Adipocyte (in vitro differentiated cells): ENCODE measurements at regions not wholly inside any gene's neighbourhood (a gene's known extent, or its start where the extent isn't known, plus 50 kb on each side); places are given as distances from the start of the nearest gene placed in this dataset.

Source experiments
- DNase-seq: peaks from one replicate; pipeline ENCODE4 v3.0.0-alpha.2; 2015; ENCODE audit warnings: low read depth
- H3K27me3 ChIP-seq: replicated peaks from 2 replicates; pipeline ENCODE4 v1.7.0; 2013; ENCODE audit warnings: mild to moderate bottlenecking, low read length, moderate library complexity; ENCODE audit not compliant: control insufficient read depth, insufficient read depth
- H3K36me3 ChIP-seq: 2 replicates; pipeline ENCODE4 v1.7.0; 2013; ENCODE audit warnings: low read length, mild to moderate bottlenecking, moderate library complexity; ENCODE audit not compliant: control insufficient read depth, insufficient read depth, severe bottlenecking
- H3K4me1 ChIP-seq: 2 replicates; pipeline ENCODE4 v1.7.0; 2013; ENCODE audit warnings: mild to moderate bottlenecking, low read length, moderate library complexity; ENCODE audit not compliant: control insufficient read depth, insufficient read depth
- H3K4me3 ChIP-seq: 2 replicates; pipeline ENCODE4 v1.7.0; 2013; ENCODE audit warnings: mild to moderate bottlenecking, low read length, moderate library complexity
- H3K9ac ChIP-seq: 2 replicates; pipeline ENCODE4 v1.7.0; 2013; ENCODE audit warnings: mild to moderate bottlenecking, low read length, moderate library complexity
- H3K9me3 ChIP-seq: 2 replicates; pipeline ENCODE4 v1.7.0; 2013; ENCODE audit warnings: mild to moderate bottlenecking, low read length, moderate library complexity; ENCODE audit not compliant: control insufficient read depth

- Histone ChIP-seq H3K36me3 (no peaks in the 10 kb centered on the region), H3K9ac (no peak overlapping the region), H3K27me3 (no peaks in the 10 kb centered on the region), H3K9me3 (no peaks in the 10 kb centered on the region), H3K4me1 (peaks cover 7% of the 10 kb centered on the region), H3K4me3 (no peak overlapping the region)
- no peak for DNase-seq
Observed at GRCh38 chr4:154086247-154086646, 297.4 kb upstream of the SFRP2 start.

GRCh38 chr4:154084864-154085263, 296.0 kb upstream of the SFRP2 start:
- Histone ChIP-seq H3K4me3 (no peak overlapping the region), H3K36me3 (no peaks in the 10 kb centered on the region), H3K9me3 (no peaks in the 10 kb centered on the region), H3K9ac (no peak overlapping the region), H3K4me1 (peaks cover 7% of the 10 kb centered on the region), H3K27me3 (no peaks in the 10 kb centered on the region)
- no peak for DNase-seq

- no peaks in the 10 kb centered on the region for H3K27me3 ChIP-seq
- peaks cover 9% of the 10 kb centered on the region for H3K4me1 ChIP-seq
- no peak overlapping the region for H3K4me3 ChIP-seq
- H3K9me3 ChIP-seq = no peaks in the 10 kb centered on the region
- H3K36me3 ChIP-seq = no peaks in the 10 kb centered on the region
- H3K9ac ChIP-seq = no peak overlapping the region
- DNase-seq = no peak
Observed at GRCh38 chr4:154082760-154083535, 294.1 kb upstream of the SFRP2 start.

GRCh38 chr4:154081391-154081790, 292.5 kb upstream of the SFRP2 start:
- Histone ChIP-seq H3K9me3 (no peaks in the 10 kb centered on the region), H3K36me3 (no peaks in the 10 kb centered on the region), H3K9ac (no peak overlapping the region), H3K4me3 (no peak overlapping the region), H3K27me3 (no peaks in the 10 kb centered on the region), H3K4me1 (peaks cover 9% of the 10 kb centered on the region)
- no peak for DNase-seq

- peaks cover 8% of the 10 kb centered on the region for H3K4me1 ChIP-seq
- no peaks in the 10 kb centered on the region for H3K27me3 ChIP-seq
- no peak overlapping the region for H3K9ac ChIP-seq
- H3K36me3 ChIP-seq = no peaks in the 10 kb centered on the region
- no peak overlapping the region for H3K4me3 ChIP-seq
- no peak for DNase-seq
- H3K9me3 ChIP-seq = no peaks in the 10 kb centered on the region
Observed at GRCh38 chr4:154078504-154079350, 289.8 kb upstream of the SFRP2 start.

- Histone ChIP-seq H3K9me3 (peaks cover 9% of the 10 kb centered on the region), H3K27me3 (no peaks in the 10 kb centered on the region), H3K4me3 (no peak overlapping the region), H3K36me3 (no peaks in the 10 kb centered on the region), H3K9ac (no peak overlapping the region), H3K4me1 (peaks cover 19% of the 10 kb centered on the region)
- DNase-seq = no peak
Observed at GRCh38 chr4:154076921-154077320, 288.0 kb upstream of the SFRP2 start.

GRCh38 chr4:154073107-154073822, 284.4 kb upstream of the SFRP2 start:
- DNase-seq = peak; percentile 65
- Histone ChIP-seq H3K27me3 (no peaks in the 10 kb centered on the region), H3K4me3 (peak overlapping the region; percentile 39)

GRCh38 chr4:154067786-154068185, 278.9 kb upstream of the SFRP2 start:
- Histone ChIP-seq H3K4me3 (no peak overlapping the region), H3K4me1 (peaks cover 2% of the 10 kb centered on the region), H3K9ac (no peak overlapping the region), H3K27me3 (no peaks in the 10 kb centered on the region), H3K36me3 (no peaks in the 10 kb centered on the region), H3K9me3 (peaks cover 23% of the 10 kb centered on the region)
- DNase-seq = no peak

More at GRCh38 chr4:154073107-154073822, 284.4 kb upstream of the SFRP2 start:
- H3K4me1 ChIP-seq = peaks cover 16% of the 10 kb centered on the region
- H3K36me3 ChIP-seq = no peaks in the 10 kb centered on the region
- H3K9ac ChIP-seq = peak overlapping the region; percentile 18
- H3K9me3 ChIP-seq = peaks cover 9% of the 10 kb centered on the region

GRCh38 chr4:154065368-154065767, 276.5 kb upstream of the SFRP2 start:
- no peak overlapping the region for H3K9ac ChIP-seq
- peaks cover 25% of the 10 kb centered on the region for H3K9me3 ChIP-seq
- DNase-seq = no peak
- no peak overlapping the region for H3K4me3 ChIP-seq
- no peaks in the 10 kb centered on the region for H3K27me3 ChIP-seq
- H3K4me1 ChIP-seq = no peaks in the 10 kb centered on the region
- no peaks in the 10 kb centered on the region for H3K36me3 ChIP-seq

GRCh38 chr4:154064244-154064643, 275.4 kb upstream of the SFRP2 start:
- Histone ChIP-seq H3K4me1 (no peaks in the 10 kb centered on the region), H3K9me3 (peaks cover 25% of the 10 kb centered on the region), H3K4me3 (no peak overlapping the region), H3K36me3 (no peaks in the 10 kb centered on the region), H3K9ac (no peak overlapping the region), H3K27me3 (no peaks in the 10 kb centered on the region)
- DNase-seq = no peak
